ENCODE measurements at regions not wholly inside any gene's neighbourhood (a gene's known extent, or its start where the extent isn't known, plus 50 kb on each side); places are given as distances from the start of the nearest gene placed in this dataset.

DNA sequence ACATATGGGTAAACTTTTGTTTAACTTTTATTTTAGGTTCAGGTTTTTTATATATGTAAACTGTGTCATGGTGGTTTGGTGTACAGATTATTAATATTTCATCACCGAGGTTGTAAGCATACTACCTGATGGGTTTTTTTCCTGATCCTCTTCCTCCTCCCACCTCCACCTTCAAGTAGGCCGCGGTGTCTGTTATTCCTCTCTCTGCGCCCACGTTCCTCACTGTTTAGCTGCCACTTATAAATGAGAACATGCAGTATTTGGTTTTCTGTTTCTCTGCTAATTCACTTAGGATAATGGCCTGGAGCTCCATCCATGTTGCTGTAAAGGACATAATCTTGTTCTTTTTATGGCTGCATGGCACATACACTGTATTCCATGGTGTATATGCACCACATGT, 1000.0 kb upstream of the CELF2 start:
- Histone ChIP-seq H3K27ac (no peak overlapping the region), H3K9me3 (ENCODE audit: low read depth) (no peaks in the 10 kb centered on the region), H3K36me3 (no peaks in the 10 kb centered on the region), H3K4me3 (no peak overlapping the region), H3K27me3 (no peaks in the 10 kb centered on the region), H3K4me1 (ENCODE audit: low read depth) (peaks cover 6% of the 10 kb centered on the region)
- TF ChIP-seq CTCF (IDR thresholded peaks at IDR 0.05; ENCODE audit: low read depth, low read length) = no peak
- no peak for DNase-seq (ENCODE audit: low read depth in 1 of 2, low spot score in 1 of 2)

DNA sequence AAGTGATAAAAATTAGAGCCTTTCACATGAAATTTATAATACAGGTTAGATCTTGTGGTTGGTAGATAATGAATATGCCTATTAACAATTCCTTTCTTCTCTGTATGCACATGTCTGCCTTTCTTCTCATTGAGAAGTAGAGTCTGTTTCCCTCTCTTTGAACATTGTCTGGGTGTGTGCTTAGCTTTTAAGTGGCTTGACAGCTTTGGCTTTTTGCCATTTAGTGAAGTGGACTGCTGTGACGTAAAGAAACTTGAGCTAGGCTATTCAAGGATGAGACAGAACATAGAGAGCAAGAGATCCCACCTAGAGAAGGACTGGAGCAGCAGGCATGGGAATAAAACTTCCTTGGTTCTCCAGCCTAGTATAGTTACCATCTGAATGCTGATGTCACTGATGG, 996.7 kb upstream of the CELF2 start:
- H3K27me3 ChIP-seq = no peaks in the 10 kb centered on the region
- DNase-seq (ENCODE audit: low read depth in 1 of 2, low spot score in 1 of 2) = peak in 1 of 2 donors; percentile 72
- no peaks in the 10 kb centered on the region for H3K36me3 ChIP-seq
- no peaks in the 10 kb centered on the region for H3K9me3 ChIP-seq (ENCODE audit: low read depth)
- H3K4me1 ChIP-seq (ENCODE audit: low read depth) = peaks cover 6% of the 10 kb centered on the region
- no peak for TF ChIP-seq CTCF (IDR thresholded peaks at IDR 0.05; ENCODE audit: low read depth, low read length)
- no peak overlapping the region for H3K4me3 ChIP-seq
- no peak overlapping the region for H3K27ac ChIP-seq

DNA sequence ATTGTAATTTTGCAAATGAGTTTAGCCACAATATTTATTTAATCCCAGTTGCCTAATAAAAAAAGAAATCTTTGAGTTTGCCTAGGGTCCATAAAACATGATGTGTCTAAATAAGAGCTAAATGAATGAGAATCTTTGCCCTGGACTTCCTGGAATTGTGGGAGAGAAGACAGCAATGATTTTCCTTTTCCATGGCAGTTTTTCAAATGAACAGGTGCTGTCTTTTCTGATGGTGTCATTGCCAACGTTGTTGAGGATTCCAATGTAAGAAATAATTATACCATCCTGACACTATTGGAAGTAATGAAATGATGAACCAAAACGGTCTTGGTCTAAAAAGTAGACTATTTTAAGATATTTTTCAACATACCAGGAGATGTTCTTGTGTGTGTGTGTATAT, 984.7 kb upstream of the CELF2 start:
- Histone ChIP-seq H3K4me3 (no peak overlapping the region), H3K27ac (no peak overlapping the region), H3K4me1 (ENCODE audit: low read depth) (no peaks in the 10 kb centered on the region), H3K27me3 (no peaks in the 10 kb centered on the region), H3K9me3 (ENCODE audit: low read depth) (no peaks in the 10 kb centered on the region), H3K36me3 (no peaks in the 10 kb centered on the region)
- no peak for DNase-seq (ENCODE audit: low read depth in 1 of 2, low spot score in 1 of 2)
- TF ChIP-seq CTCF (IDR thresholded peaks at IDR 0.05; ENCODE audit: low read depth, low read length) = no peak

DNA sequence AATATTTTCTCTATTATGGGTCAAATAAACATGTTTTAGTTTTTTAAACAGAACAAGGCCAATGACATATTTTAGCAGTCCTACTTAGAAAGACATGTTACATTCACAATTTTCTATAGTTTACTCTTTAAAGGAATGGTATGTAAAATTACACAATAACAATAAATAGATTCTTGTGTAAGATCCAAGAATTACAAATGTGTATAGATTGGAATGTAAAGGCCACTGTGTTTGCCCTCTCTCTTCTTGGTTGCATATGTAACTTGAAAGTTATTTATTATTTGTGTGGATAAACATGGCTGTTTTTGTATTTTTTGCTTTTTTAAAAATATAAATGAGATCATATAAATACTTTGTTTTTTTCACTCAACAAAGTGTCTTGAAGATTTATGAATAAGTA, 979.3 kb upstream of the CELF2 start:
- Histone ChIP-seq H3K4me3 (no peak overlapping the region), H3K27ac (no peak overlapping the region), H3K4me1 (ENCODE audit: low read depth) (no peaks in the 10 kb centered on the region), H3K36me3 (no peaks in the 10 kb centered on the region), H3K27me3 (no peaks in the 10 kb centered on the region), H3K9me3 (ENCODE audit: low read depth) (no peaks in the 10 kb centered on the region)
- TF ChIP-seq CTCF (IDR thresholded peaks at IDR 0.05; ENCODE audit: low read depth, low read length) = no peak
- DNase-seq (ENCODE audit: low read depth in 1 of 2, low spot score in 1 of 2) = peak in 1 of 2 donors; percentile 16

GRCh38 chr10:10039595-10039994, 978.1 kb upstream of the CELF2 start:
- H3K4me3 ChIP-seq = no peak overlapping the region

More at GRCh38 chr10:10039595-10039994, 978.1 kb upstream of the CELF2 start:
- H3K36me3 ChIP-seq = no peaks in the 10 kb centered on the region
- H3K27ac ChIP-seq = no peak overlapping the region
- no peak for DNase-seq (ENCODE audit: low read depth in 1 of 2, low spot score in 1 of 2)
- H3K27me3 ChIP-seq = no peaks in the 10 kb centered on the region
- TF ChIP-seq CTCF (IDR thresholded peaks at IDR 0.05; ENCODE audit: low read depth, low read length) = no peak
- H3K4me1 ChIP-seq (ENCODE audit: low read depth) = no peaks in the 10 kb centered on the region
- no peaks in the 10 kb centered on the region for H3K9me3 ChIP-seq (ENCODE audit: low read depth)
